ENCODE measurements at regions not wholly inside any gene's neighbourhood (a gene's known extent, or its start where the extent isn't known, plus 50 kb on each side); places are given as distances from the start of the nearest gene placed in this dataset.

- no peak for TF ChIP-seq ZNF462 (CRISPR knock-in tag; IDR thresholded peaks at IDR 0.05)
- no peak for TF ChIP-seq EZH2 (IDR thresholded peaks at IDR 0.05; ENCODE audit: low read depth, unreplicated experiment)
- TF ChIP-seq ZNF331 (CRISPR knock-in tag; IDR thresholded peaks at IDR 0.05; ENCODE audit: low read depth): no peak
- TF ChIP-seq STAT1 (IDR thresholded peaks at IDR 0.05; ENCODE audit: unreplicated experiment): no peak
- TF ChIP-seq NANOG (IDR thresholded peaks at IDR 0.05; ENCODE audit: borderline replicate concordance): no peak
- no peak for TF ChIP-seq EZH2phosphoT487 (IDR thresholded peaks at IDR 0.05; ENCODE audit: unreplicated experiment)
- TF ChIP-seq POLR2AphosphoS5 (IDR thresholded peaks at IDR 0.05; ENCODE audit: low read depth): no peak
- TF ChIP-seq CTCF (conservative IDR thresholded peaks at IDR 0.05; ENCODE audit: low read depth in 2 of 2): no peak
- no peak for TF ChIP-seq CREB1 (CRISPR knock-in tag; IDR thresholded peaks at IDR 0.05; ENCODE audit: low read depth)
Observed at GRCh38 chr6:170046791-170047626, 243.9 kb downstream of the DLL1 start (continued).

All from GM23338 (cell line).